MG63 (cell line): ENCODE measurements at regions not wholly inside any gene's neighbourhood (a gene's known extent, or its start where the extent isn't known, plus 50 kb on each side); places are given as distances from the start of the nearest gene placed in this dataset.
"Not testable (repeated sequence)": the region's sequence is repeated elsewhere in the genome, so short reads cannot be mapped to it uniquely, and the experiment has no call there.

Source experiments
- DNase-seq: peaks from one replicate; pipeline ENCODE4 v3.0.0-alpha.2; 2020
- H3K27me3 ChIP-seq: fragments of 250-450 bp; sonication (Bioruptor Pico); 2 replicates; pipeline ENCODE4 v1.5.1; 2020; ENCODE audit warnings: mild to moderate bottlenecking, moderate library complexity
- H3K36me3 ChIP-seq: fragments of 250-450 bp; sonication (Bioruptor Pico); 2 replicates; pipeline ENCODE4 v1.5.1; 2020; ENCODE audit warnings: mild to moderate bottlenecking, moderate library complexity
- H3K4me3 ChIP-seq: fragments of 250-450 bp; sonication (Bioruptor Pico); 2 replicates; pipeline ENCODE4 v1.5.1; 2020; ENCODE audit warnings: mild to moderate bottlenecking, moderate library complexity
- H3K9me3 ChIP-seq: fragments of 250-450 bp; sonication (Bioruptor Pico); 2 replicates; pipeline ENCODE4 v1.5.1; 2020; ENCODE audit warnings: mild to moderate bottlenecking, moderate library complexity

GRCh38 chr5:159465604-159466003 is 135.3 kb upstream of the IL12B start:
- Histone ChIP-seq H3K9me3 (no peaks in the 10 kb centered on the region), H3K27me3 (no peaks in the 10 kb centered on the region), H3K4me3 (no peak overlapping the region), H3K36me3 (no peaks in the 10 kb centered on the region)
- DNase-seq: no peak

- no peak for DNase-seq
- H3K27me3 ChIP-seq: no peaks in the 10 kb centered on the region
- H3K36me3 ChIP-seq: no peaks in the 10 kb centered on the region
- no peaks in the 10 kb centered on the region for H3K9me3 ChIP-seq
- H3K4me3 ChIP-seq: no peak overlapping the region
These were observed 137.4 kb upstream of the IL12B start for GRCh38 chr5:159467666-159468065.

DNA sequence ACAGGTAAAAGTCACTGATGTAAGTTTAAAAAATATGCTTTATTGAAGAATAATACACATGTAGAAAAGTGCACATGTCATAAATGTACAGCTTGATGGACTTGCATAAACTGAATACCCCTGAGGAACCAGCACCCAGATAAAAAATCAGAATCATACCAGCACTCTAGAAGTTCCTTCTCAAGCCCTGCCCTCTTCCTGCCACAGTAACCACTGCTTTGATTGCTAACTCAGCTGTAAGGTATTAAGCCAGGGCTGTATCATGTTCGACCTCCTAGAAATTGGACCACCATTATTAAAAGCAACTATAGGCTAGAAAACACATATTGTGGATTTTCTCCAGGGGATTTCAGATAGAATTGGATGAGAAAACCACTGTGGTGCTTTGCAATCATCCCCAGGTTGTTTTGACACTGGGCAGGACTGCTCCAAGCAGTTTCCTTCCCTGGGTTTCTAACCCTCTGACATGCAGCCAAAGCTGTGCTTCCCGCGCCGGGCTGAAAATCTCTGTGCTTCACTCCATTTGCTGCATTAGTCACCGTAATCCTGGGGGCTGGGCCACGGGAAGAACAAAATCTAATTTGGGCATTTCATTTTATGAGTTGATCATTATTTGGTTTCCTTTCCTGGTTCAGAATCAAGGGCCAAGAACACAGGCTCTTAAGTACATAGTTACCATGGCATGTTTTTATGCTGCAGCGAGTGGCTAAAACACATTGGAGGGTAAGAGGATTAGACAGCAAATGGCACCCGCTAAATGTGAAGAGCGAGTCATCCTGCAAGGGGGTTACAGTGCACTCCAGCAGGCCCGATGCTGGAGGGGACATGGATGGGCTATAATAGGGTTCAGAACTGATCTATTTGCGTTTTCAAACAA is 139.4 kb upstream of the IL12B start:
- DNase-seq: peak; percentile 24
- Histone ChIP-seq H3K27me3 (no peaks in the 10 kb centered on the region), H3K36me3 (no peaks in the 10 kb centered on the region), H3K4me3 (no peak overlapping the region), H3K9me3 (peaks cover 7% of the 10 kb centered on the region)

DNA sequence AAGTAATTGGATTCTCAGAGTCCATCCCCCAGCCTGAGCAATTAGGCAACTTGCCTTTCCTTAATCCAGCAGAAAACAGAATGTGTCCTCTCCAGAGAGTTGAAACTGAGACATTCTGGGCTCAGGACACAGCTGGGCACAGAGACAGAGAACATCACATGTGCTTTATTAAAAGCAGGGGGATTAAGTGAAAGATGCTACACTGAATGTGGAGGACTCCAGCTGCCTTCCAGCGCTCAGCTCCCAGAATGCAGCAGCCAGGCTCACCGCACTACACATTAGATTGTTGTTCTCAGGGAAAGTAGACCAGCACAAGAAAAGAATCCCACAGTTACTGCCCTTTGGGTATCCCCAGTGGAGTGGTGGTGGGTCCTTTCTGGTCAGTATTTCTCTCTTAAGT is 141.6 kb upstream of the IL12B start:
- Histone ChIP-seq H3K27me3 (no peaks in the 10 kb centered on the region), H3K4me3 (no peak overlapping the region), H3K9me3 (peaks cover 19% of the 10 kb centered on the region), H3K36me3 (no peaks in the 10 kb centered on the region)
- DNase-seq: no peak

- Histone ChIP-seq H3K9me3 (peaks cover 19% of the 10 kb centered on the region), H3K27me3 (no peaks in the 10 kb centered on the region), H3K36me3 (no peaks in the 10 kb centered on the region), H3K4me3 (no peak overlapping the region)
- DNase-seq: no peak
These were observed 144.7 kb upstream of the IL12B start for GRCh38 chr5:159475026-159475425.

DNA sequence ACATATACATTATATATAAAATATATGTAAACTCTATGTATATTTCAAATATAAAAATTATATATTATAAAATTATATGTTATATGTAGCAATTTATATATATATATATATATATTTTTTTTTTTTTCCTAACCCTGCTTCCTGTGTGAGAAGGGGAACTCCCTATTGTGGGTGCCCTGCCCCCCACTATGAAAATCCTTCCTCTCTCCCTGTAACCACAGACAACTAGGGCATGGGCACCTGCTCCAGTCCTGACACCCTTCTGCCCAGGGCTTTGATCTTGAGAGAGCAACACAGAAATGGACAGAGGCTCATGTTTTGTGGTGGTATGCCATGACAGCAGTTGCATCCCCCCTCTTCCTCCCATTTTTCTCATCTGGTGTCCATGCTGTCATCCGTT is 148.7 kb upstream of the IL12B start:
- no peak for DNase-seq
- Histone ChIP-seq H3K36me3 (no peaks in the 10 kb centered on the region), H3K9me3 (peaks cover 16% of the 10 kb centered on the region), H3K4me3 (no peak overlapping the region), H3K27me3 (no peaks in the 10 kb centered on the region)

- no peak for DNase-seq
- no peak overlapping the region for H3K4me3 ChIP-seq
- no peaks in the 10 kb centered on the region for H3K27me3 ChIP-seq
- 0 out of 2 replicates have a peak, but pooled peaks cover 3% of the 10 kb centered on the region for H3K9me3 ChIP-seq
- H3K36me3 ChIP-seq: no peaks in the 10 kb centered on the region
These were observed 150.6 kb upstream of the IL12B start for GRCh38 chr5:159480849-159481248.

GRCh38 chr5:159481751-159482150 is 151.5 kb upstream of the IL12B start:
- Histone ChIP-seq H3K4me3 (no peak overlapping the region), H3K9me3 (0 out of 2 replicates have a peak, but pooled peaks cover 2% of the 10 kb centered on the region), H3K36me3 (no peaks in the 10 kb centered on the region), H3K27me3 (no peaks in the 10 kb centered on the region)
- DNase-seq: no peak

GRCh38 chr5:159486836-159487235 is 156.5 kb upstream of the IL12B start:
- Histone ChIP-seq H3K27me3 (no peaks in the 10 kb centered on the region), H3K9me3 (no peaks in the 10 kb centered on the region), H3K4me3 (no peak overlapping the region), H3K36me3 (no peaks in the 10 kb centered on the region)
- DNase-seq: no peak

- Histone ChIP-seq H3K4me3 (no peak overlapping the region), H3K36me3 (no peaks in the 10 kb centered on the region), H3K27me3 (no peaks in the 10 kb centered on the region), H3K9me3 (no peaks in the 10 kb centered on the region)
- no peak for DNase-seq
These were observed 158.2 kb upstream of the IL12B start for GRCh38 chr5:159488516-159488915.

DNA sequence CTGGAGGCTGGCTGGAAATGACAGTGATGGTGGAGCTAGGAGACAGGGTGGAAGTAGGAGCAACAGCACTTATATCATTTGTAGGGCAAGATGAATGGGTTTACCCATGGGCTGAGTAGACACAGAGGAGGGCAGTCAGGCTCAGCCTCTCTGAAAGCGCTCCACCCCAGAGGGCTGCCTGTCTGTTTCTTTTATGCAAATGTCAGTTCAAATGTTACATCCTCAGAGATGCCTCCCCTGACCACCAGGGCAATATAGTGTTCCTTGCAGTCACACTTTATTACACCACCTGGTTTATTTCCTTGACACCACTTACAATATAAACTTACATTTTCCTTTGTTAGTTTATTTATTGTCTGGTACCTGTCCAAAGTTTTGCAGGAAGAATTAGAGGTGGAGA is 159.5 kb upstream of the IL12B start:
- no peaks in the 10 kb centered on the region for H3K36me3 ChIP-seq
- no peak for DNase-seq

DNA sequence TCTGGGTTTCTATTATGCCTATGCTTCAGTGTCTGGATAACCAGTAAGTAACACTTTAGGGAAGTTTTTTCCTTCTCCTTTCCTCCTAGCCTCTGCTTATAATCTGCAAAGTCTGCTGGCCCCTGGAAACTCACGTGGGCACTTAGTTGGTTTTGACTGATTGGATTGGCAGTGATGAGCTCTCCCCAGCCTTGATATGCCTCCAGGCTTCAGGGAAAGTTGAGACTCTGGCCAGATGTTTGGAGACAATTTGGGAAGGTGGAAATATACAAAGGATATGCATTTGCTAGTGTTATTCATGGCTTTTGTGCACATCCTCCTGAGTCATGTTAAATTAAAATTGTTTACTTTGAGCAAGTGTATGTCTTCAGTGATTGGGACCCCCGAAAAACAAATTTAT is 160.2 kb upstream of the IL12B start:
- H3K9me3 ChIP-seq: no peaks in the 10 kb centered on the region
- H3K27me3 ChIP-seq: no peaks in the 10 kb centered on the region
- H3K36me3 ChIP-seq: no peaks in the 10 kb centered on the region
- H3K4me3 ChIP-seq: no peak overlapping the region
- DNase-seq: no peak

More for the DNA sequence above, 159.5 kb upstream of the IL12B start:
- Histone ChIP-seq H3K9me3 (no peaks in the 10 kb centered on the region), H3K27me3 (no peaks in the 10 kb centered on the region), H3K4me3 (no peak overlapping the region)

DNA sequence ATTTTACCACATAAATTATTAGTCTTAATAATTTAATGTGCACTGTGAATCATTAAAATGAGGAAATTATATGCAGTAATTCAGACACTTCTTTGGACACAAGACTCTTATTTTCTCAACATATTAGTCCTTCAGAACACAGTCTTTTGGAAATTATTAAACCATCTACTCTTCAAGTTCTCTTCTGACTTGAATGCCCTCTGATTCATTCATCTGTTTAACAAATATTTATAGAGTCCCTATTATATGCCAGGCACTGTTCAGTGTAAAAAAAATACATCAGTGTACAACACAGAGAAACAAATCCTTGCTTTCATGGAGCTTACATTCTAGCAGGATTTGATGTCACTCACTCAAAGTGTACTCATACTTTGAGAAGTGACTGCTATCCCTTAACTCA is 163.4 kb upstream of the IL12B start:
- no peak overlapping the region for H3K4me3 ChIP-seq
- no peaks in the 10 kb centered on the region for H3K27me3 ChIP-seq
- no peak for DNase-seq
- H3K36me3 ChIP-seq: no peaks in the 10 kb centered on the region
- H3K9me3 ChIP-seq: no peaks in the 10 kb centered on the region

- Histone ChIP-seq H3K27me3 (no peaks in the 10 kb centered on the region), H3K9me3 (no peaks in the 10 kb centered on the region), H3K4me3 (no peak overlapping the region), H3K36me3 (no peaks in the 10 kb centered on the region)
- DNase-seq: no peak
These were observed 166.5 kb upstream of the IL12B start for GRCh38 chr5:159496773-159497172.

DNA sequence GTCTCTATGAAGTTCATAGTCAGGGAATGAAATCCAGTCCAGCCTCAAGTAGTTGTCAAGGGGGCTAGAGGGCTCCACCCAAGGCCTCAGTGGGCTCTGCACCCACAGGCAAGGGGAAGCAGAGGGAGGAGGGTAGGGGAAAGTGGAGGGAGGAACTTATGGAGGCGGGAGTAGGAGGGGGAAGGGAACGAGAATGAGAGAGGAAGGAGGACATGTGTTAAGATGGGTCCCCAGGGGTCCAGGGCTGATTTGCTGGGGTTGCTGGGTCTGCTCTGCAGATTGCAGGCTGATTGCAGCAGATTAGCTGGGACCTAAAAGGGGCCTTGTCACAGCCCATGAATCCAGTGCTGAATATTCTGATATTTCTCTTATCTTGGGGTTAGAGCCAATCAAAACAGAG is 166.9 kb upstream of the IL12B start:
- no peaks in the 10 kb centered on the region for H3K36me3 ChIP-seq
- no peak for DNase-seq
- H3K9me3 ChIP-seq: no peaks in the 10 kb centered on the region
- H3K27me3 ChIP-seq: no peaks in the 10 kb centered on the region
- H3K4me3 ChIP-seq: no peak overlapping the region

GRCh38 chr5:159498630-159499029 is 168.3 kb upstream of the IL12B start:
- H3K4me3 ChIP-seq: no peak overlapping the region
- DNase-seq: no peak
- H3K36me3 ChIP-seq: no peaks in the 10 kb centered on the region
- no peaks in the 10 kb centered on the region for H3K9me3 ChIP-seq
- no peaks in the 10 kb centered on the region for H3K27me3 ChIP-seq

GRCh38 chr5:159502116-159502515 is 171.8 kb upstream of the IL12B start:
- H3K9me3 ChIP-seq, H3K27me3 ChIP-seq, H3K4me3 ChIP-seq, H3K36me3 ChIP-seq, DNase-seq: not testable (repeated sequence)

- DNase-seq: no peak
- H3K36me3 ChIP-seq: no peaks in the 10 kb centered on the region
- H3K9me3 ChIP-seq: no peaks in the 10 kb centered on the region
- H3K27me3 ChIP-seq: no peaks in the 10 kb centered on the region
- no peak overlapping the region for H3K4me3 ChIP-seq
These were observed 172.9 kb upstream of the IL12B start for GRCh38 chr5:159503236-159503635.
